Trophoblast cell (in vitro differentiated cells and primary cell): ENCODE measurements at regions not wholly inside any gene's neighbourhood (a gene's known extent, or its start where the extent isn't known, plus 50 kb on each side); places are given as distances from the start of the nearest gene placed in this dataset.

ENCODE experiments used
- DNase-seq, 2 donors: peaks; one replicate each; pipeline ENCODE4 v3.0.0-alpha.2; 2016
- H2AFZ ChIP-seq: 2 replicates; pipeline ENCODE4 v1.6.1; 2013; ENCODE audit warnings: low read length, moderate library complexity, mild to moderate bottlenecking; ENCODE audit not compliant: insufficient read depth, poor library complexity
- H2AK5ac ChIP-seq: 2 replicates; pipeline ENCODE4 v1.6.1; 2013; ENCODE audit warnings: mild to moderate bottlenecking, low read length
- H2BK120ac ChIP-seq: 2 replicates; pipeline ENCODE4 v1.6.1; 2013; ENCODE audit warnings: low read length, mild to moderate bottlenecking, moderate library complexity; ENCODE audit not compliant: insufficient read depth, poor library complexity
- H2BK12ac ChIP-seq: 2 replicates; pipeline ENCODE4 v1.6.1; 2013; ENCODE audit warnings: mild to moderate bottlenecking, low read length, moderate library complexity
- H2BK5ac ChIP-seq: 2 replicates; pipeline ENCODE4 v1.6.1; 2013; ENCODE audit warnings: low read length, low read depth, moderate library complexity, mild to moderate bottlenecking; ENCODE audit not compliant: poor library complexity
- H3K14ac ChIP-seq: 2 replicates; pipeline ENCODE4 v1.6.1; 2013; ENCODE audit warnings: mild to moderate bottlenecking, low read length
- H3K18ac ChIP-seq: 2 replicates; pipeline ENCODE4 v1.6.1; 2013; ENCODE audit warnings: mild to moderate bottlenecking, low read length
- H3K23ac ChIP-seq: 2 replicates; pipeline ENCODE4 v1.6.1; 2013; ENCODE audit warnings: low read length
- H3K27ac ChIP-seq: 2 replicates; pipeline ENCODE4 v1.5.1; 2013; ENCODE audit warnings: low read depth, mild to moderate bottlenecking, inconsistent platforms, low read length, moderate library complexity
- H3K27me3 ChIP-seq: 2 replicates; pipeline ENCODE4 v1.6.1; 2013; ENCODE audit warnings: inconsistent platforms, mild to moderate bottlenecking, low read length, moderate library complexity; ENCODE audit not compliant: insufficient read depth
- H3K36me3 ChIP-seq, 2 experiments: 1 replicate in 1 of 2; 2 replicates in 1 of 2; pipeline ENCODE4 v1.6.1; 2013; ENCODE audit warnings: low read length in 2 of 2, mild to moderate bottlenecking in 2 of 2, moderate library complexity in 1 of 2; ENCODE audit not compliant: insufficient read depth in 2 of 2, control insufficient read depth in 1 of 2
- H3K4ac ChIP-seq: 2 replicates; pipeline ENCODE4 v1.6.1; 2013; ENCODE audit warnings: low read depth, mild to moderate bottlenecking, low read length, moderate library complexity
- H3K4me1 ChIP-seq, 2 experiments: 1 replicate in 1 of 2; 2 replicates in 1 of 2; pipeline ENCODE4 v1.6.1; 2013; ENCODE audit warnings: low read length in 2 of 2, mild to moderate bottlenecking in 2 of 2, moderate library complexity in 1 of 2; ENCODE audit not compliant: insufficient read depth in 2 of 2, control insufficient read depth in 1 of 2
- H3K4me2 ChIP-seq: 2 replicates; pipeline ENCODE4 v1.6.1; 2013; ENCODE audit warnings: inconsistent platforms, mild to moderate bottlenecking, low read length, moderate library complexity
- H3K4me3 ChIP-seq: 2 replicates; pipeline ENCODE4 v1.5.1; 2013; ENCODE audit warnings: mild to moderate bottlenecking, low read depth, low read length, inconsistent platforms
- H3K79me1 ChIP-seq: one replicate; pipeline ENCODE4 v1.6.1; 2013; ENCODE audit warnings: low read length
- H3K79me2 ChIP-seq: 2 replicates; pipeline ENCODE4 v1.6.1; 2013; ENCODE audit warnings: low read length, mild to moderate bottlenecking; ENCODE audit not compliant: control insufficient read depth, insufficient read depth, poor library complexity
- H3K9ac ChIP-seq: 2 replicates; pipeline ENCODE4 v1.6.1; 2013; ENCODE audit warnings: mild to moderate bottlenecking, low read length
- H3K9me3 ChIP-seq: 2 replicates; pipeline ENCODE4 v1.6.1; 2013; ENCODE audit warnings: low read depth, mild to moderate bottlenecking, control low read depth, inconsistent platforms, low read length; ENCODE audit not compliant: insufficient read depth
- H4K12ac ChIP-seq: 2 replicates; pipeline ENCODE4 v1.6.1; 2013; ENCODE audit warnings: low read depth, mild to moderate bottlenecking, low read length, moderate library complexity
- H4K8ac ChIP-seq: 2 replicates; pipeline ENCODE4 v1.6.1; 2013; ENCODE audit warnings: low read depth, mild to moderate bottlenecking, low read length, moderate library complexity
- H4K91ac ChIP-seq: one replicate; pipeline ENCODE4 v1.6.1; 2013; ENCODE audit warnings: low read depth, mild to moderate bottlenecking, low read length, moderate library complexity
- WGBS: extraction: QIAGEN DNeasy Blood & Tissue Kit; methylation state at CpG from one replicate; pipeline ENCODE4 v1.1.7; 2013; ENCODE audit warnings: missing lambda C conversion rate; ENCODE audit not compliant: insufficient read length, insufficient coverage; ENCODE audit errors: extremely low coverage; 5-methylcytosine and 5-hydroxymethylcytosine counted together

- Histone ChIP-seq H3K18ac (no peak overlapping the region), H3K27ac (no peak overlapping the region), H3K36me3 (no peaks in the 10 kb centered on the region), H2AK5ac (no peak overlapping the region), H3K4ac (no peak overlapping the region), H3K79me1 (peaks cover 2% of the 10 kb centered on the region), H3K9me3 (no peaks in the 10 kb centered on the region), H2AFZ (no peak overlapping the region), H3K4me3 (no peak overlapping the region), H3K14ac (no peak overlapping the region), H3K23ac (no peak overlapping the region), H4K8ac (no peak overlapping the region), H2BK120ac (no peak overlapping the region), H4K91ac (no peak overlapping the region), H4K12ac (no peak overlapping the region), H2BK12ac (no peak overlapping the region), H3K4me1 (peaks cover 0 to 4% of the 10 kb centered on the region in 2 experiments), H2BK5ac (no peak overlapping the region), H3K79me2 (no peaks in the 10 kb centered on the region), H3K4me2 (no peak overlapping the region), H3K27me3 (no peaks in the 10 kb centered on the region), H3K9ac (no peak overlapping the region)
- DNase-seq = peak in 1 of 2 donors; percentile 18
- WGBS = no CpG with 5 or more reads among the region's 3 CpGs
These were observed 233.7 kb downstream of the MYCN start for GRCh38 chr2:16173893-16174692.

GRCh38 chr2:16172324-16173175 lies 232.2 kb downstream of the MYCN start:
- Histone ChIP-seq H4K91ac (no peak overlapping the region), H4K12ac (no peak overlapping the region), H3K18ac (no peak overlapping the region), H3K23ac (no peak overlapping the region), H2AFZ (no peak overlapping the region), H2BK120ac (no peak overlapping the region), H2AK5ac (no peak overlapping the region), H2BK12ac (no peak overlapping the region), H3K4me3 (no peak overlapping the region), H2BK5ac (no peak overlapping the region), H3K4ac (no peak overlapping the region), H3K9ac (no peak overlapping the region), H4K8ac (no peak overlapping the region), H3K27me3 (no peaks in the 10 kb centered on the region), H3K4me1 (peaks cover 6 to 11% of the 10 kb centered on the region in 2 experiments), H3K27ac (no peak overlapping the region), H3K79me2 (no peaks in the 10 kb centered on the region), H3K4me2 (no peak overlapping the region), H3K9me3 (no peaks in the 10 kb centered on the region), H3K14ac (no peak overlapping the region), H3K36me3 (no peaks in the 10 kb centered on the region), H3K79me1 (peaks cover 2% of the 10 kb centered on the region)
- no CpG with 5 or more reads among the region's 8 CpGs for WGBS
- DNase-seq = no peak

- Histone ChIP-seq H3K27ac (no peak overlapping the region), H2BK5ac (no peak overlapping the region), H4K8ac (no peak overlapping the region), H3K4me3 (no peak overlapping the region), H3K36me3 (no peaks in the 10 kb centered on the region), H3K4ac (no peak overlapping the region), H2AFZ (no peak overlapping the region), H2BK120ac (no peak overlapping the region), H3K14ac (no peak overlapping the region), H2AK5ac (no peak overlapping the region), H3K9ac (no peak overlapping the region), H3K18ac (no peak overlapping the region), H3K23ac (no peak overlapping the region), H4K91ac (no peak overlapping the region), H3K79me2 (no peaks in the 10 kb centered on the region), H2BK12ac (no peak overlapping the region), H3K27me3 (no peaks in the 10 kb centered on the region), H4K12ac (no peak overlapping the region), H3K4me1 (peaks cover 7 to 13% of the 10 kb centered on the region in 2 experiments), H3K4me2 (no peak overlapping the region), H3K79me1 (peaks cover 2% of the 10 kb centered on the region), H3K9me3 (no peaks in the 10 kb centered on the region)
- no CpG with 5 or more reads among the region's 3 CpGs for WGBS
- peak in 1 of 2 donors; percentile 43 for DNase-seq
These were observed 231.1 kb downstream of the MYCN start for GRCh38 chr2:16171425-16171920.

GRCh38 chr2:16170675-16171424 lies 230.5 kb downstream of the MYCN start:
- Histone ChIP-seq H3K4me2 (no peak overlapping the region), H3K27me3 (no peaks in the 10 kb centered on the region), H3K4ac (no peak overlapping the region), H3K9me3 (no peaks in the 10 kb centered on the region), H3K79me2 (no peaks in the 10 kb centered on the region), H4K8ac (no peak overlapping the region), H2AK5ac (no peak overlapping the region), H4K91ac (no peak overlapping the region), H3K4me1 (peaks cover 7 to 13% of the 10 kb centered on the region in 2 experiments), H2AFZ (no peak overlapping the region), H2BK12ac (no peak overlapping the region), H3K36me3 (no peaks in the 10 kb centered on the region), H3K9ac (no peak overlapping the region), H4K12ac (no peak overlapping the region), H3K4me3 (no peak overlapping the region), H2BK120ac (no peak overlapping the region), H3K23ac (no peak overlapping the region), H3K79me1 (peaks cover 2% of the 10 kb centered on the region), H2BK5ac (no peak overlapping the region), H3K27ac (no peak overlapping the region), H3K14ac (no peak overlapping the region), H3K18ac (no peak overlapping the region)
- DNase-seq = peak in 1 of 2 donors; percentile 58
- no CpG with 5 or more reads among the region's 9 CpGs for WGBS
